Fibroblast of skin of left biceps (primary cell): ENCODE measurements at regions not wholly inside any gene's neighbourhood (a gene's known extent, or its start where the extent isn't known, plus 50 kb on each side); places are given as distances from the start of the nearest gene placed in this dataset.
"Not testable (repeated sequence)": the region's sequence is repeated elsewhere in the genome, so short reads cannot be mapped to it uniquely, and the experiment has no call there.

Source experiments
- DNase-seq, 2 experiments: peaks; one replicate each; pipeline ENCODE4 v3.0.0-alpha.2; 2013; ENCODE audit warnings: low read depth in 2 of 2

DNA sequence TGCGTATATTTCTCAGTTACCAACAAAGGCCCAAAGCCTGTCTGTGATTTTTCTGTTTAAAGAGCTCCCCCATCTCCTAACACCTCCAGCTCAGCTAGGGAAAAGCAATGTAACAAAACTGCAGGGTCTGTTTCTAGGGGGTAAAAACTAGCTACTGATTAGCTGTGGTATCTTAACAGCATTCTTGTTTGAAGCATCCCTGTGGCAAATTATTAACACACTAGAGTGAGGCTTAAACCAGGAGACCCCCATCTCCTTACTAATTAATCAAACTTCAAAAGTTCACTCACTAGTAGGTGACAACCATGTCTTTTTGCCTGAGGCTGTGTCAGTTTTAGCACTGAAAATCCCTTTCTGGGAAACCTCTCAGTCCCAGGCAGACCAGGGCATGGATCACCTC, 186.2 kb upstream of the PARD3B start:
- DNase-seq: no peak

GRCh38 chr2:204360218-204361007, 184.9 kb upstream of the PARD3B start:
- no peak for DNase-seq

GRCh38 chr2:204361738-204362137, 183.5 kb upstream of the PARD3B start:
- no peak for DNase-seq

DNA sequence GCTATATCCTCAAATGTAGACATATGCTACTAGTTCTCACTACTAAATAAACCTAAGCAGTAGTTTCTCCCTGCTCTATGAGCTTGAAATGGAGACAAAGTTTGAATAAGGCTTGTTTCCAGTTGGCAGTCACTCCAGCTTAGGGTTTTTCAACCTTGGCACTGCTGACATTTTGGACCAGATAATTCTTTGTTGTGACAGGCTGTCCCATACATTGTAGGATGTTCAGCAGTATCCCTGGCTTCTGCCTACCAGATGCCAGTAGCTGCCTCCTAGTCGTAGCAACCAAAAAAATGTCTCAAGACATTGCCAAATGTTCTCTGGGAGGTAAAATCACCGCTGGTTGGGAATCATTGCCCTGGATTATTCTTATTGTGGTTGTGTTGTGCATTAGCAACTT, 182.7 kb upstream of the PARD3B start:
- no peak for DNase-seq

DNA sequence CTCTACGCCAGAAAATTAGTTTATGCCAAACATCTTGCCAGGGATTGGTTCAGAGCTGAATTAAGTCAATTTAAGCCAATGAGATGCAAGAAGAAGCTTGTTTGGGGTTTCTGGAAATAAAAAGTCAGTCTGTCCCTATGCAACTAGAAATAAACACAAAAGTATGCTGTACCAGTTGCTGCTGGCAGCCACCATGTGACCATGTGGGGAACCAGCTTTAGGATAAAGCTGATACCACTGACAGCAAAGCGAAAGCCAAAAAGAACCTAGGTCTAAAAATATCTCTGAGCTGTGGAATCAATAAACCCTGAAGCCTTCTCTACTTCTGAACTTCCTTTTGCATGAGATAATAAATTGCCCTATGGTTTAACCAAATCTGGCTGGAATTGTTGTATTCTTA, 181.8 kb upstream of the PARD3B start:
- no peak for DNase-seq

DNA sequence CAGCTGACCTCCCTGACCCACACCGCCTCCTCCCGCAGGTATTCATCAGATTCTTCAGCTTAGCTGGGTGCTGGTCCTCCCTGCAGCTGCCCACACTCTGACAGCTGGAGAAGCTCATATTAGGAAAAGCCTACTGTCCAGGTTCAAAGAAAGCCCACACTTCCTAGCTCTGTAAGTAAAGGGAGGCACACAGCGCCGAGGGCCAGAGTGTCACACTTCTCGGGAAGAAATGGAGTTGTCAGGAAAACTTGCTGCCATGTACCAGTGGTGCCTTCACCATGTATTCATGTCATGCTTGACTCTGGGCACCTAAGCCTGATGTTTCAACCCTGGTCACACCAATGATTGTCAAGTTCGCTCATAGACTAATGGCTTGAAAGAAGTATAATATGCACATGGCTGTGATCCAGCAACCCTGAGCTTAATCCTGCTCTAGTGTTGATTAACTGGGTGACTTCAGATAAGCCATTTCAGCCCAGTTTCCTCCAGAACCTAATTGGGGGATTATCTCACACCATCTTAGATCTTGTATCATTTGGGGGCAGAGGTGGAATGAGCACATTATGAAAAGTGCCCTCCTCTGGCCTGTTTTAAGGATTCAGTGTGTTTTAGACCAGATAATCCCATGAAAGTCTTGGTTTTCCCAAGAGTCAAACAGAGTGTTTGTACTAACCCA, 180.3 kb upstream of the PARD3B start:
- DNase-seq: no peak

DNA sequence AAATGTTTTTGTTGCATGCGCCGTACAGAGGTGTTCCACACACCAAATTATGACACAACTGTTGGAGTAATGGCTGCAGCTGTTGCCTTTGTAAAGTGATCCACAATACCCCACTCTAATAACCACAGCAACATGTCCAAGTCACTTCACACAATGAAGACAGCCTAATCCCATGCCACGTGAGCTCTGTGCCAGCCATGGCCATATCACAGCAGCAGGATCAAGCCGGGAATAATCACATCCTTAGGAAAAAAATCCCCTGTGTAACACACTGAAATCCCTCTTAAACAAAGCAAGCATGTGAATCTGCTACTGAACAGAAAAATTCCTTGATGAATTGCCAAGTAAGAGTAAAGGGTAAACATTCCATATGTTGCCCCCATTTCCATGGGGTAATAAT, 179.5 kb upstream of the PARD3B start:
- no peak for DNase-seq

DNA sequence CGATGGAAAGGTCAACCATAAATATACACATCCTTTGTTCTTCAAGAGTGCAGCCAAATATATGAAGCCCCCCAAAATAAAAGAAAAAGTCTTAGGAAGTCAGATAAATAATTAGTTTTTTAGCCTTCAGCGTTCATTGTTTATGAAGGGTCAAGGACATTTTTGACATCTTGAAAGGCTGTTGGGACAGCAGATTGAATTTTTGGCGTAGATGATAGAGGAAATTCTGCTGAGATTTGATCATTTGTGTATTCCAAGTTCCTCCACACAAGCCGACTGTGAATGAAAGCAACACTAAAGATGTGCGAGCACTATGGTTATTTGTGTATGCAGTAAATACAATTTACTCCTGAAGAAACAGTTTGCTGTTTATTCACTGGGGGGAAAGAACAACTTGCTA, 177.8 kb upstream of the PARD3B start:
- DNase-seq: no peak

DNA sequence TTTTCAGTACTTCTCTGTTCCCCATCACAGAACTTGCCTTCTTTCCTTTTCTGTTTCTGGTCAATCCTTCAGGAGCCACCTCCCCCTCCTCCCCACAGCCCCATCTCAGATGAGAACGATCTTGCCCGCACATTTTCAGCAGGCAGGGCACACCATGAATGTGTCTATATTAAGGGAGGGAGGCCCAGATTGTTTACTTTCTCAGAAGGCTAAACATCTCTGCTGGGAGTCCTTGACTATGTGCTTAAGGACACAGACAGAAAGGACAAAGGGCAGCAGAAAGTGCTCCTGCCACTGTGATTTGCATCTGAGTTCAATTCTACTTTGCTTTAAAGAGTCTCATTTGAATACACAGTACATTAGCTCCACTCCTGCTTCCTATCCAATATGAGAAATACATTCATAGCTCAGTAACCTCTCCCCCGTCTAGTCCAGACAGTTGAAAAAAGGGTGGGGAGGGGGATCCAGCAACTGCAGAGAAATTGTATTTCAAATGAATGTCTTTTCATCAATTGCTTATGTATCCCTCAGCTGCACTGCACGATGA, 175.0 kb upstream of the PARD3B start:
- no peak for DNase-seq

- DNase-seq: no peak
Observed at GRCh38 chr2:204373942-204374341, 171.3 kb upstream of the PARD3B start.

DNA sequence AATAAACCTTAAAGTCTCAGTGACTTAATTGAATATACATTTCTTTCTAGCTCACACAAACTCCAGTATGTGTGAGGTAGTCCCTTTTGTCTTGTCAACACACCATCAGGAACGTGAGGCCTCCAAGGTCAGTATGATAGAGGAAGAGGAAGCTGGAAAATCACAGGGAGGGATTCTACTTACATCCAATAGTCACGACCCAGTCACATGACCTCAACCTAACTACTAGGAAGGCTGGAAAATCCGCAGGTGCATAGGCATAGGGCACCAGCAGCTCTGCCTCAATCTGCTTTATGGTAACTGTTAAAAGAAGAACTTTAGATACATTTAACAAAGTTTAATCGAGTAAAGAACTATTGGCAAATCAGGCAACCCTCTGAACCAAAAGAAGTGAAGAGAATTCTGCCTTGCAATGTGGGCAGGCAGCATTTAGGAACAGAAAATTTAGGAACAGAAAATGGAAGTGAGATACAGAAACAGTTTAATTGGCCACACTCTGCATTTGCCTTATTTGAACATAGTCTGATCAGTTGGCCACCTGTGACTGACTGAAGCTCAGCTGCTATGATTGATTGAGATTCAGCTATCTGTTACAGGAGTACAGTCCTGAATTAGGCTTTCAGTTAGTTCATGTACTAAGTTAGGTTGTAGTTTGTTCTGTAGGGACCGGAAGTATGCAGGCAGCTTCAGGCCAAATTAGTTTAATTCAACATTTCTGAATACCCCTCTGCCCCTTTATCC, 165.0 kb upstream of the PARD3B start:
- DNase-seq: no peak

DNA sequence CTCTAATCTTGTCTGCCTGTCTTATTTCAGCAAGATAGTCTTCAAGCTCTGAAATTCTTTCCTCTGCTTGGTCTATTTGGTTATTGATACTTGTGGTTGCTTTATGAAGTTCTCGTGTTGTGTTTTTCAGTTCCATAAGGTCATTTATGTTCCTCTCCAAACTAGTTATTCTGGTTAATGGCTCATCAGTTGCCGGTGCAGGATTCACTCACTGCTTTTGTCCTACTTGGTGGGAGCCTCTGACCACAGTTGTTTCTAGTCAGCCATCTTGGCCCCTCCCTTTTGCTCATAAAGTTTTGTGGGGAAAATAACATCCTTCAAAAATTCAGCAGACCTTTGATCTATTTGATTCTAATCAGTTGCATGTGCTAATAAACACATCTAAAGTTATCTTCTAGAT, 158.6 kb upstream of the PARD3B start:
- no peak for DNase-seq

DNA sequence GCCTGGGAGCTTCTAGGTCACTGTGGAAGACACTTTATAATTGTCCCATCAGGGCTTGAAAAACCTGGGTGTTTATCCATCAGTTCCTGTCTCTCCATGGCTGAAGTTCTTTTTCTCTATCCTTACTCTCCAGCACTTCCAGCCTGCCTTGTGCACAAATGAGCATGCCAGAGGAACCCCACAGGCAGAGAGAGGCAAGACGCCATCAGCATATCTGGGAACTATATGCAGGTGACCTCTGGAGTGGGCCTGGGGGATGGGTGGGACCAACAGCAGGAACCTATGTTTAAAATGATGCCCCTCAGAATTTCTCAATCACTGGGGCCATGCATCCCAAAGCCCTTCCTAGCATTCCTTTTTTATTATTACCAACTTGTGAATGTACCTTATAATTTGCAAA, 156.2 kb upstream of the PARD3B start:
- DNase-seq: no peak

DNA sequence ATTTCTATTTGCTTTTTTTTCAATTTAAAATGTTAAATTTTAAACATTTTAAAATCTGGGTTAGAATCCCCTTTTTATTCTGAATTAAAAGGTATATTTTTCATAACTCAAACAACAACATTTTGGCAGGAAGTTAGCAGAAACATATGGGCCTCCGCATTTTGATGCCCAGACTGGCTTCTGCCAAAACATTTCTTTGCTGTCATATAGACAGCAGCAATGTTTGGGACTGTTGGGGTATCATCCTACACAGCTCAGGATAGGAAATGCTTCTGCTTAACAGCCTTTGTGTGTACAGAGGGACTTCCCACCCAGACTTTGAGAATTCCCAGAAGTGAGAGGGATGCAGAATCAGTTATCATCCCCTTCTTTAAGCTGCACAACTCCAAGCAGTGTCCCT, 155.4 kb upstream of the PARD3B start:
- no peak for DNase-seq

GRCh38 chr2:204395539-204395938, 149.7 kb upstream of the PARD3B start:
- DNase-seq: no peak

DNA sequence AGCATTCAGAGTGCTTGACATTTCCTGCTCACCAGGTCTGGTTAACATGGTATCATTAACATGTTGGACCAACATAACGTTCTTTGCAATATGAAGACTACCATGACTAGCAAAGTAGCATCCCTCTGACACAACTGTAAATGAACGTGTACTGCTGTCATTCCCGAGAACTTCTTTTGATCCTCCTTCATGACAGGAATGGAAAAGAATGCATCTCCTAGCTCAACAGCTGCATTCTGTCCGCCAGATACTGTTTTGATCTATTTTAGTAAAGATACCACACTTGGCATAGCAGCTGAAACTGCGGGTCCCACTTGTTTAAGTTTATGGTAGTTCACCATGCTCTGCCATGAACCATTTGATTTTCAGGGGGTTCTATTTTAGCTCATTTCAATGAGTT, 144.2 kb upstream of the PARD3B start:
- DNase-seq: no peak

- DNase-seq: no peak
Observed at GRCh38 chr2:204407204-204408014, 137.9 kb upstream of the PARD3B start.

DNA sequence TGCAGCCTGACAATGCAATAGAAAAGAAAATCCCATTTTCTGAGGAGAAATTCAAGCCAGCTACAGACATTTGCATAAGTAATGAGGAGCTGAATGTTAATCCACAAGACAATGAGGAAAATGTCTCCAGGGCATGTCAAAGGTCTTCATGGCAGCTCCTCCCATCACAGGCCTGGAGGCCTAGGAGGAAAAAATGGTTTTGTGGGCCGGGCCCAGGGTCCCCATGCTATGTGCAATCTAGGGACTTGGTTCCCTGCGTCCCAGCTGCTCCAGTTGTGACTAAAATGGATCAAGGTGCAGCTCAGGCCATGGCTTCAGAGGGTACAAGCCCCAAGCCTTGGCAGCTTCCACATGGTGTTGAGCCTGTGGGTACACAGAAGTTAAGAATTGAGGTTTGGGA, 132.5 kb upstream of the PARD3B start:
- DNase-seq: not testable (repeated sequence)

- no peak for DNase-seq
Observed at GRCh38 chr2:204415406-204416181, 129.7 kb upstream of the PARD3B start.

- no peak for DNase-seq
Observed at GRCh38 chr2:204416236-204416635, 129.0 kb upstream of the PARD3B start.

GRCh38 chr2:204425821-204426220, 119.5 kb upstream of the PARD3B start:
- DNase-seq: no peak
